A204.1 (cell line): ENCODE measurements at regions not wholly inside any gene's neighbourhood (a gene's known extent, or its start where the extent isn't known, plus 50 kb on each side); places are given as distances from the start of the nearest gene placed in this dataset.
"Not testable (repeated sequence)": the region's sequence is repeated elsewhere in the genome, so short reads cannot be mapped to it uniquely, and the experiment has no call there.

ENCODE experiments used
- FAIRE-seq: peaks from 2 replicates; lab custom pipeline; 2012; peaks lifted over from hg19 to GRCh38; lab: Jason Lieb, UNC

GRCh38 chr10:65670087-65670486 is 1255.7 kb upstream of the LRRTM3 start:
- FAIRE-seq, result no peak

GRCh38 chr10:65670596-65670995 is 1255.2 kb upstream of the LRRTM3 start:
- not testable (repeated sequence) for FAIRE-seq

- no peak for FAIRE-seq
Observed at GRCh38 chr10:65675236-65675635, 1250.6 kb upstream of the LRRTM3 start.

- no peak for FAIRE-seq
Observed at GRCh38 chr10:65684896-65685295, 1240.9 kb upstream of the LRRTM3 start.

GRCh38 chr10:65701168-65701776 is 1224.6 kb upstream of the LRRTM3 start:
- FAIRE-seq, result no peak

- FAIRE-seq, result no peak
Observed at GRCh38 chr10:65708057-65708456, 1217.8 kb upstream of the LRRTM3 start.

- FAIRE-seq, result no peak
Observed at GRCh38 chr10:65710306-65710705, 1215.5 kb upstream of the LRRTM3 start.

- FAIRE-seq, result no peak
Observed at GRCh38 chr10:65719790-65720189, 1206.0 kb upstream of the LRRTM3 start.

GRCh38 chr10:65720901-65721300 is 1204.9 kb upstream of the LRRTM3 start:
- FAIRE-seq, result no peak

GRCh38 chr10:65723525-65723924 is 1202.3 kb upstream of the LRRTM3 start:
- no peak for FAIRE-seq

GRCh38 chr10:65735382-65735781 is 1190.5 kb upstream of the LRRTM3 start:
- FAIRE-seq, result no peak

GRCh38 chr10:65742906-65743305 is 1182.9 kb upstream of the LRRTM3 start:
- FAIRE-seq, result no peak

- no peak for FAIRE-seq
Observed at GRCh38 chr10:65751218-65751617, 1174.6 kb upstream of the LRRTM3 start.

- no peak for FAIRE-seq
Observed at GRCh38 chr10:65751896-65752295, 1173.9 kb upstream of the LRRTM3 start.

GRCh38 chr10:65753532-65753931 is 1172.3 kb upstream of the LRRTM3 start:
- no peak for FAIRE-seq

- no peak for FAIRE-seq
Observed at GRCh38 chr10:65754112-65754511, 1171.7 kb upstream of the LRRTM3 start.

- FAIRE-seq, result no peak
Observed at GRCh38 chr10:65762311-65762710, 1163.5 kb upstream of the LRRTM3 start.

- no peak for FAIRE-seq
Observed at GRCh38 chr10:65765006-65765541, 1160.8 kb upstream of the LRRTM3 start.

GRCh38 chr10:65769828-65770227 is 1156.0 kb upstream of the LRRTM3 start:
- no peak for FAIRE-seq

- no peak for FAIRE-seq
Observed at GRCh38 chr10:65778753-65779152, 1147.1 kb upstream of the LRRTM3 start.

- FAIRE-seq, result no peak
Observed at GRCh38 chr10:65779985-65780384, 1145.9 kb upstream of the LRRTM3 start.

- FAIRE-seq, result no peak
Observed at GRCh38 chr10:65786279-65786678, 1139.6 kb upstream of the LRRTM3 start.

- no peak for FAIRE-seq
Observed at GRCh38 chr10:65787571-65787970, 1138.3 kb upstream of the LRRTM3 start.

- FAIRE-seq, result no peak
Observed at GRCh38 chr10:65788271-65788670, 1137.6 kb upstream of the LRRTM3 start.

- FAIRE-seq, result no peak
Observed at GRCh38 chr10:65791979-65792378, 1133.9 kb upstream of the LRRTM3 start.
